WTC11 (cell line): ENCODE measurements at regions not wholly inside any gene's neighbourhood (a gene's known extent, or its start where the extent isn't known, plus 50 kb on each side); places are given as distances from the start of the nearest gene placed in this dataset.

Experiments
- ATAC-seq: fragments of 200-7000 bp; cut with Tn5 transposase; 2 replicates; pipeline ENCODE4 v1.10.0; 2021; ENCODE audit warnings: mild to moderate bottlenecking, moderate library complexity
- CTCF ChIA-PET: fragments of 300-600 bp; sonication (Branson Sonifier 250); formaldehyde crosslinking; loops from one replicate; lab custom pipeline; 2021; ENCODE audit warnings: antibody characterized with exemption; lab: Charles Lee
- POLR2A ChIA-PET: fragments of 350-600 bp; sonication (Branson Sonifier 250); formaldehyde crosslinking; loops from one replicate; lab custom pipeline; 2021; ENCODE audit warnings: antibody characterized with exemption; lab: Charles Lee
- DNase-seq: peaks from one replicate; pipeline ENCODE4 v3.0.0; 2021; ENCODE audit warnings: low spot score
- H3K27ac Mint-ChIP-seq: 2 replicates; pipeline ENCODE4 v1.8.0; 2021; ENCODE audit warnings: mixed read lengths
- H3K27me3 Mint-ChIP-seq: 2 replicates; pipeline ENCODE4 v1.8.0; 2021; ENCODE audit warnings: low read depth, mild to moderate bottlenecking, moderate library complexity, mixed read lengths
- H3K36me3 Mint-ChIP-seq: 2 replicates; pipeline ENCODE4 v1.8.0; 2021; ENCODE audit warnings: mixed read lengths
- H3K4me1 Mint-ChIP-seq: 2 replicates; pipeline ENCODE4 v1.8.0; 2022; ENCODE audit warnings: mixed read lengths
- H3K4me3 Mint-ChIP-seq: 2 replicates; pipeline ENCODE4 v1.8.0; 2021; ENCODE audit warnings: mild to moderate bottlenecking, moderate library complexity, mixed read lengths
- H3K9me3 Mint-ChIP-seq: 2 replicates; pipeline ENCODE4 v1.8.0; 2021; ENCODE audit warnings: mixed read lengths
- ATF1 ChIP-seq: sonication (generic); formaldehyde crosslinking; IDR thresholded peaks from 2 replicates; pipeline ENCODE4 v1.8.1; 2023; ENCODE audit warnings: mild to moderate bottlenecking, moderate library complexity, missing genetic modification reagents
- ELF4 ChIP-seq: sonication (generic); formaldehyde crosslinking; IDR thresholded peaks from 2 replicates; pipeline ENCODE4 v1.8.1; 2022; ENCODE audit warnings: low read depth, mild to moderate bottlenecking, moderate library complexity, missing genetic modification reagents
- FOXP1 ChIP-seq: sonication (generic); formaldehyde crosslinking; IDR thresholded peaks from 2 replicates; pipeline ENCODE4 v1.8.0; 2022; ENCODE audit warnings: missing genetic modification reagents, mild to moderate bottlenecking, moderate library complexity, borderline replicate concordance
- GABPB1 ChIP-seq: sonication (generic); formaldehyde crosslinking; IDR thresholded peaks from 2 replicates; pipeline ENCODE4 v1.8.1; 2023; ENCODE audit warnings: mild to moderate bottlenecking, missing genetic modification reagents
- HMGA2 ChIP-seq: fragments of 250-450 bp; sonication (Bioruptor Pico); IDR thresholded peaks from 2 replicates; pipeline ENCODE4 v1.4.0; 2021; ENCODE audit warnings: mild to moderate bottlenecking, moderate library complexity
- IRF2 ChIP-seq: sonication (generic); formaldehyde crosslinking; IDR thresholded peaks from 2 replicates; pipeline ENCODE4 v1.8.0; 2022; ENCODE audit warnings: low read depth, missing genetic modification reagents, borderline replicate concordance
- KAT7 ChIP-seq: sonication (generic); formaldehyde crosslinking; IDR thresholded peaks from 2 replicates; pipeline ENCODE4 v1.8.1; 2023; ENCODE audit warnings: missing genetic modification reagents, mild to moderate bottlenecking, borderline replicate concordance
- NFATC4 ChIP-seq: fragments of 250-450 bp; sonication (Bioruptor Pico); IDR thresholded peaks from 2 replicates; pipeline ENCODE4 v1.9.0; 2021; ENCODE audit warnings: mild to moderate bottlenecking
- SOX15 ChIP-seq: fragments of 250-450 bp; sonication (Bioruptor Pico); IDR thresholded peaks from 2 replicates; pipeline ENCODE4 v1.9.0; 2021; ENCODE audit warnings: mild to moderate bottlenecking
- SP1 ChIP-seq: sonication (generic); formaldehyde crosslinking; conservative IDR thresholded peaks from 2 replicates; pipeline ENCODE4 v1.8.1; 2022; ENCODE audit warnings: missing genetic modification reagents
- ZNF121 ChIP-seq: sonication (generic); formaldehyde crosslinking; IDR thresholded peaks from 2 replicates; pipeline ENCODE4 v1.8.0; 2023; ENCODE audit warnings: missing genetic modification reagents
- ZNF219 ChIP-seq: sonication (generic); formaldehyde crosslinking; IDR thresholded peaks from 2 replicates; pipeline ENCODE4 v1.8.0; 2023; ENCODE audit warnings: missing genetic modification reagents, mild to moderate bottlenecking, borderline replicate concordance
- ZNF416 ChIP-seq: fragments of 250-450 bp; sonication (Bioruptor Pico); IDR thresholded peaks from 2 replicates; pipeline ENCODE4 v1.9.0; 2021; ENCODE audit warnings: mild to moderate bottlenecking, inconsistent platforms
- ZNF423 ChIP-seq: fragments of 250-450 bp; sonication (Bioruptor Pico); IDR thresholded peaks from 2 replicates; pipeline ENCODE4 v2.1.2; 2022; ENCODE audit warnings: mild to moderate bottlenecking, moderate library complexity
- TF ChIP-seq, protein P1 (sequence below): fragments of 250-450 bp; sonication (Bioruptor Pico); IDR thresholded peaks from 2 replicates; pipeline ENCODE4 v1.9.0; 2021; ENCODE audit warnings: moderate library complexity, mild to moderate bottlenecking, inconsistent platforms, borderline replicate concordance
- TF ChIP-seq, protein P2 (sequence below): sonication (generic); formaldehyde crosslinking; conservative IDR thresholded peaks from 2 replicates; pipeline ENCODE4 v1.8.1; 2022; ENCODE audit warnings: mild to moderate bottlenecking, missing genetic modification reagents
- TF ChIP-seq, protein P3 (sequence below): sonication (generic); formaldehyde crosslinking; IDR thresholded peaks from 2 replicates; pipeline ENCODE4 v1.8.0; 2022; ENCODE audit warnings: mild to moderate bottlenecking, missing genetic modification reagents
- TF ChIP-seq, protein P4 (sequence below): sonication (generic); formaldehyde crosslinking; IDR thresholded peaks from 2 replicates; pipeline ENCODE4 v1.8.0; 2022; ENCODE audit warnings: mild to moderate bottlenecking, missing genetic modification reagents
- TF ChIP-seq, protein P5 (sequence below): fragments of 250-450 bp; sonication (Bioruptor Pico); IDR thresholded peaks from 2 replicates; pipeline ENCODE4 v1.9.0; 2021; ENCODE audit warnings: mild to moderate bottlenecking
- TF ChIP-seq, protein P6 (sequence below): sonication (generic); formaldehyde crosslinking; IDR thresholded peaks from 2 replicates; pipeline ENCODE4 v1.8.1; 2022; ENCODE audit warnings: mild to moderate bottlenecking, missing genetic modification reagents, moderate library complexity, borderline replicate concordance
- TF ChIP-seq, protein P7 (sequence below): sonication (generic); formaldehyde crosslinking; IDR thresholded peaks from 2 replicates; pipeline ENCODE4 v1.8.1; 2022; ENCODE audit warnings: mild to moderate bottlenecking, moderate library complexity, missing genetic modification reagents
- TF ChIP-seq, protein P8 (sequence below): fragments of 200-600 bp; IDR thresholded peaks from 2 replicates; pipeline ENCODE4 v1.8.0; 2022; ENCODE audit warnings: antibody characterized with exemption
- TF ChIP-seq, protein P9 (sequence below): fragments of 250-450 bp; sonication (Bioruptor Pico); conservative IDR thresholded peaks from 2 replicates; pipeline ENCODE4 v1.9.0; 2021; ENCODE audit warnings: mild to moderate bottlenecking

DNA sequence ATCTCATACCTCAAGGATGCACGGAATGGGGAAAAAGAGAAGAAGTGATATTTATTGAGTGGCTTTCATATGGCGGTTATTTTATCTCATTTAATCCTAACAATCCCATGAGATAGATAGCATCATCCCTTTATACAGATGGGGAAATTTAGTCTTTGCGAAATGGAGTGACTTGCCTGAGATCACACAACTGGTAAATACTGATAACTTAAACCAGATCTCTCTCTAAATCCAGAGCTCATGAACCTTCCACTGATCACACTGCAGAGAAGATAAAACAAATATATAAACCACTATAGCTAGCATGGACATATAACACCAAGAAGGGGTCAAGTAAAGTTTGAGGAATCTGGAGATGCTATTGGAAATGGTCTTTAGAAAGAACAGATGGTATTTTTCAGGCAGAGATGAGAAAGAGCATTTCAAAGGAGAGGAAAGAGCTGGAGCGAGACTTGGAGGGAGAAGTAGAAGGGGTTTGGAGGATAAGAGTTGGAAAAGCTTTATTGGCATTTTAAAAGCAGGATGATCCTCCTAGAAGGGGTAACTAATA lies 139.8 kb upstream of the TNFAIP3 start:
- CTCF ChIA-PET, result interaction anchor here (0.9 to 1.1 kb wide), 2 partner anchors 72 to 280 kb away, joined by 3 to 4 read pairs; no protein-coding TSS in a partner anchor
- Mint-ChIP-seq H3K4me3 (no peak overlapping the region), H3K27ac (no peak overlapping the region), H3K36me3 (no peaks in the 10 kb centered on the region)
- no peak for ATAC-seq
- DNase-seq, result no peak
- TF ChIP-seq, protein P1, sequence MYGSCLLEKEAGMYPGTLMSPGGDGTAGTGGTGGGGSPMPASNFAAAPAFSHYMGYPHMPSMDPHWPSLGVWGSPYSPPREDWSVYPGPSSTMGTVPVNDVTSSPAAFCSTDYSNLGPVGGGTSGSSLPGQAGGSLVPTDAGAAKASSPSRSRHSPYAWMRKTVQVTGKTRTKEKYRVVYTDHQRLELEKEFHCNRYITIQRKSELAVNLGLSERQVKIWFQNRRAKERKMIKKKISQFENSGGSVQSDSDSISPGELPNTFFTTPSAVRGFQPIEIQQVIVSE, result no peak
- TF ChIP-seq, protein P2, sequence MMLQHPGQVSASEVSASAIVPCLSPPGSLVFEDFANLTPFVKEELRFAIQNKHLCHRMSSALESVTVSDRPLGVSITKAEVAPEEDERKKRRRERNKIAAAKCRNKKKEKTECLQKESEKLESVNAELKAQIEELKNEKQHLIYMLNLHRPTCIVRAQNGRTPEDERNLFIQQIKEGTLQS (CRISPR knock-in tag), result no peak
- no peak for TF ChIP-seq NFATC4 (CRISPR knock-in tag)
- TF ChIP-seq, protein P3, sequence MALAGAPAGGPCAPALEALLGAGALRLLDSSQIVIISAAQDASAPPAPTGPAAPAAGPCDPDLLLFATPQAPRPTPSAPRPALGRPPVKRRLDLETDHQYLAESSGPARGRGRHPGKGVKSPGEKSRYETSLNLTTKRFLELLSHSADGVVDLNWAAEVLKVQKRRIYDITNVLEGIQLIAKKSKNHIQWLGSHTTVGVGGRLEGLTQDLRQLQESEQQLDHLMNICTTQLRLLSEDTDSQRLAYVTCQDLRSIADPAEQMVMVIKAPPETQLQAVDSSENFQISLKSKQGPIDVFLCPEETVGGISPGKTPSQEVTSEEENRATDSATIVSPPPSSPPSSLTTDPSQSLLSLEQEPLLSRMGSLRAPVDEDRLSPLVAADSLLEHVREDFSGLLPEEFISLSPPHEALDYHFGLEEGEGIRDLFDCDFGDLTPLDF (CRISPR knock-in tag), result no peak
- no peak for TF ChIP-seq ZNF423 (CRISPR knock-in tag)
- no peak for TF ChIP-seq KAT7 (CRISPR knock-in tag)
- no peak for TF ChIP-seq HMGA2 (CRISPR knock-in tag)
- TF ChIP-seq, protein P4, sequence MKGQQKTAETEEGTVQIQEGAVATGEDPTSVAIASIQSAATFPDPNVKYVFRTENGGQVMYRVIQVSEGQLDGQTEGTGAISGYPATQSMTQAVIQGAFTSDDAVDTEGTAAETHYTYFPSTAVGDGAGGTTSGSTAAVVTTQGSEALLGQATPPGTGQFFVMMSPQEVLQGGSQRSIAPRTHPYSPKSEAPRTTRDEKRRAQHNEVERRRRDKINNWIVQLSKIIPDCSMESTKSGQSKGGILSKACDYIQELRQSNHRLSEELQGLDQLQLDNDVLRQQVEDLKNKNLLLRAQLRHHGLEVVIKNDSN (CRISPR knock-in tag), result no peak
- TF ChIP-seq ZNF121 (CRISPR knock-in tag), result no peak
- TF ChIP-seq SP1 (CRISPR knock-in tag), result no peak
- no peak for TF ChIP-seq IRF2 (CRISPR knock-in tag)
- TF ChIP-seq, protein P5, sequence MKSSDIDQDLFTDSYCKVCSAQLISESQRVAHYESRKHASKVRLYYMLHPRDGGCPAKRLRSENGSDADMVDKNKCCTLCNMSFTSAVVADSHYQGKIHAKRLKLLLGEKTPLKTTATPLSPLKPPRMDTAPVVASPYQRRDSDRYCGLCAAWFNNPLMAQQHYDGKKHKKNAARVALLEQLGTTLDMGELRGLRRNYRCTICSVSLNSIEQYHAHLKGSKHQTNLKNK (CRISPR knock-in tag), result no peak
- TF ChIP-seq, protein P6, sequence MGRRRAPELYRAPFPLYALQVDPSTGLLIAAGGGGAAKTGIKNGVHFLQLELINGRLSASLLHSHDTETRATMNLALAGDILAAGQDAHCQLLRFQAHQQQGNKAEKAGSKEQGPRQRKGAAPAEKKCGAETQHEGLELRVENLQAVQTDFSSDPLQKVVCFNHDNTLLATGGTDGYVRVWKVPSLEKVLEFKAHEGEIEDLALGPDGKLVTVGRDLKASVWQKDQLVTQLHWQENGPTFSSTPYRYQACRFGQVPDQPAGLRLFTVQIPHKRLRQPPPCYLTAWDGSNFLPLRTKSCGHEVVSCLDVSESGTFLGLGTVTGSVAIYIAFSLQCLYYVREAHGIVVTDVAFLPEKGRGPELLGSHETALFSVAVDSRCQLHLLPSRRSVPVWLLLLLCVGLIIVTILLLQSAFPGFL (CRISPR knock-in tag), result no peak
- no peak for TF ChIP-seq ELF4
- TF ChIP-seq, protein P7, sequence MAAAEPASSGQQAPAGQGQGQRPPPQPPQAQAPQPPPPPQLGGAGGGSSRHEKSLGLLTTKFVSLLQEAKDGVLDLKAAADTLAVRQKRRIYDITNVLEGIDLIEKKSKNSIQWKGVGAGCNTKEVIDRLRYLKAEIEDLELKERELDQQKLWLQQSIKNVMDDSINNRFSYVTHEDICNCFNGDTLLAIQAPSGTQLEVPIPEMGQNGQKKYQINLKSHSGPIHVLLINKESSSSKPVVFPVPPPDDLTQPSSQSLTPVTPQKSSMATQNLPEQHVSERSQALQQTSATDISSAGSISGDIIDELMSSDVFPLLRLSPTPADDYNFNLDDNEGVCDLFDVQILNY (CRISPR knock-in tag), result no peak
- TF ChIP-seq, all 79 proteins: peak for 0
- Mint-ChIP-seq H3K4me1 (no peaks in the 10 kb centered on the region), H3K27me3 (no peaks in the 10 kb centered on the region), H3K9me3 (no peaks in the 10 kb centered on the region)
- POLR2A ChIA-PET, result no interaction called here

DNA sequence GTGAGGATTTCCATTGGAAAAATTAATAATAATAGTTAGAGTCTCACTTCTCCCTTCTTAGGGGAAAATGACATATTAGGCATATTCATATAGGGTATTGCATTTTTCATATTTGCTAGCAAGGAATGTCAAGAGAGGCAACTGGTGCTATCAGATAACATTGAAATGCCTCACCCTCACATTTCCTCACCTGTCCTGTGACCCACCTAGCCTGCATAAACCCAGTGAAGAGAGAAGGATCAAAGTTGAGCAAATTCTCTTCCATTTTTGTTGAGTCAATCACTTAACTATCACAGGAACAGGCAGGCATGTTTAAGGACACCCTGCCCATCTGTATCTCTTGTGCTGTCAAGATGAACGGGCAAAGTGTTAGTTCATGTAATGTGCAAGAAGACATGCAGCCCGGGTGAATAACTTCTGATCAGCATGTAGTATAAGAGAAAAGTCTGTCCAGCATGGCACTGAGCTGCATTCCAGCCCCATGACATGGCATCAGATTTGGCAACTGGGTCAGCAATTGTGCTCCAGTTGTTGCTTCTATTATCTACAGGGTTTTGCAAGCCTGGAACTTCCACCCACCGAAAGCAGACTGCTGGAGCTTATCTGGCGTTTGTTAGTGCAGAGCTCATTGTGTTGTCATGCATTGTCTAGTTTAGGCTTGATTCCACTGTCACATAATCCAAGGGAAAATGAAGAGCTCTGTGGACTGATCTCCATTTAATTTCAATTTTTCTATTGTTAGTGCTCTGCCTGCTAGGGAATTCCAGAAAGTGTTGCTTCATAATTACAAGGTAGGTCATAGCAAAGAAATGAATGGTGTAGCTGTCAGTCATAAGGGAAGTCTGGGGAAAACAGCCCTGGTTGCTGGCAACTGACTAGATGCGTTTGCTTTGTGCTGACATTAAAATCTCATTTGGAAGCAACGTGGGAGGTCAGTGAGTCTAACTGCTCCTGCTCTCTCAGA lies 138.4 kb upstream of the TNFAIP3 start:
- Mint-ChIP-seq H3K4me3 (no peak overlapping the region), H3K9me3 (no peaks in the 10 kb centered on the region), H3K27ac (no peak overlapping the region), H3K27me3 (no peaks in the 10 kb centered on the region), H3K36me3 (no peaks in the 10 kb centered on the region), H3K4me1 (no peaks in the 10 kb centered on the region)
- no peak for ATAC-seq
- CTCF ChIA-PET, result interaction anchor here (1.5 kb wide), 1 partner anchor 24 kb away, joined by 4 read pairs; no protein-coding TSS in a partner anchor
- POLR2A ChIA-PET, result no interaction called here
- DNase-seq, result no peak
- TF ChIP-seq, protein P8, sequence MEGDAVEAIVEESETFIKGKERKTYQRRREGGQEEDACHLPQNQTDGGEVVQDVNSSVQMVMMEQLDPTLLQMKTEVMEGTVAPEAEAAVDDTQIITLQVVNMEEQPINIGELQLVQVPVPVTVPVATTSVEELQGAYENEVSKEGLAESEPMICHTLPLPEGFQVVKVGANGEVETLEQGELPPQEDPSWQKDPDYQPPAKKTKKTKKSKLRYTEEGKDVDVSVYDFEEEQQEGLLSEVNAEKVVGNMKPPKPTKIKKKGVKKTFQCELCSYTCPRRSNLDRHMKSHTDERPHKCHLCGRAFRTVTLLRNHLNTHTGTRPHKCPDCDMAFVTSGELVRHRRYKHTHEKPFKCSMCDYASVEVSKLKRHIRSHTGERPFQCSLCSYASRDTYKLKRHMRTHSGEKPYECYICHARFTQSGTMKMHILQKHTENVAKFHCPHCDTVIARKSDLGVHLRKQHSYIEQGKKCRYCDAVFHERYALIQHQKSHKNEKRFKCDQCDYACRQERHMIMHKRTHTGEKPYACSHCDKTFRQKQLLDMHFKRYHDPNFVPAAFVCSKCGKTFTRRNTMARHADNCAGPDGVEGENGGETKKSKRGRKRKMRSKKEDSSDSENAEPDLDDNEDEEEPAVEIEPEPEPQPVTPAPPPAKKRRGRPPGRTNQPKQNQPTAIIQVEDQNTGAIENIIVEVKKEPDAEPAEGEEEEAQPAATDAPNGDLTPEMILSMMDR, result no peak
- TF ChIP-seq, protein P1, result no peak
- no peak for TF ChIP-seq GABPB1 (CRISPR knock-in tag)
- no peak for TF ChIP-seq ZNF416 (CRISPR knock-in tag)
- TF ChIP-seq FOXP1 (CRISPR knock-in tag), result no peak
- TF ChIP-seq ZNF219 (CRISPR knock-in tag), result no peak
- TF ChIP-seq SOX15 (CRISPR knock-in tag), result no peak
- no peak for TF ChIP-seq ATF1 (CRISPR knock-in tag)
- TF ChIP-seq, protein P9, sequence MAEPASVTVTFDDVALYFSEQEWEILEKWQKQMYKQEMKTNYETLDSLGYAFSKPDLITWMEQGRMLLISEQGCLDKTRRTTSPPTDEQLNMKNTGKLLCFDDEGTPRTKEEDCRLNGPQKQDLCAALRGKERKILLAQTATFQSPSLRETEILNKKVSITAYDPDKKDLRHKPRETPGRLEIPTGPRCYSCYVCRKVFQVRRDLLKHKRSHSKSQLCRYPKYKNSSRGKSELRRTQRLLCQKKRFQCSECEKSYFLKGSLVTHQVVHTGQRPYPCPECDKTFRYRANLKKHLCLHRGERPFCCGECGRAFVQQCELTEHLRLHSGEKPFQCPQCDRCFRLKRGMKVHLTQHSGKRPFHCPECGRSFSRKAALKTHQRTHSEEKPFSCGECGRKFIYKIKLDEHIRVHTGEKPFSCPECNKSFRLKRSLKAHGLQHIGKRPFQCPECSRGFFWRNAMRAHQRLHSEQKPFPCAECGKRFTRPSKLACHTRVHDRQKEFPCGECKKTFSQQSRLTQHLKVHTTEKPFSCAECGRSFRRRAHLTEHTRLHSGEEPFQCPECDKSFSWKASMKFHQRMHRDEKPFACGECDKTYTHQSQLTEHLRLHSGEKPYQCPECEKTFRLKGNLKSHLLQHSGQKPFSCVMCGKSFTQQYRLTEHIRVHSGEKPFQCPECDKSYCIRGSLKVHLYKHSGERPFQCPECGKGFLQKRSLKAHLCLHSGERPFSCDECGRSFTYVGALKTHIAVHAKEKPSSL, result no peak
